NCI-H1092 (cell line): ENCODE measurements at regions not wholly inside any gene's neighbourhood (a gene's known extent, or its start where the extent isn't known, plus 50 kb on each side); places are given as distances from the start of the nearest gene placed in this dataset.
"Not testable (repeated sequence)": the region's sequence is repeated elsewhere in the genome, so short reads cannot be mapped to it uniquely, and the experiment has no call there.

ENCODE experiments used
- DNase-seq: peaks from one replicate; lab custom pipeline; 2025; lab: John Stamatoyannopoulos, UW

DNA sequence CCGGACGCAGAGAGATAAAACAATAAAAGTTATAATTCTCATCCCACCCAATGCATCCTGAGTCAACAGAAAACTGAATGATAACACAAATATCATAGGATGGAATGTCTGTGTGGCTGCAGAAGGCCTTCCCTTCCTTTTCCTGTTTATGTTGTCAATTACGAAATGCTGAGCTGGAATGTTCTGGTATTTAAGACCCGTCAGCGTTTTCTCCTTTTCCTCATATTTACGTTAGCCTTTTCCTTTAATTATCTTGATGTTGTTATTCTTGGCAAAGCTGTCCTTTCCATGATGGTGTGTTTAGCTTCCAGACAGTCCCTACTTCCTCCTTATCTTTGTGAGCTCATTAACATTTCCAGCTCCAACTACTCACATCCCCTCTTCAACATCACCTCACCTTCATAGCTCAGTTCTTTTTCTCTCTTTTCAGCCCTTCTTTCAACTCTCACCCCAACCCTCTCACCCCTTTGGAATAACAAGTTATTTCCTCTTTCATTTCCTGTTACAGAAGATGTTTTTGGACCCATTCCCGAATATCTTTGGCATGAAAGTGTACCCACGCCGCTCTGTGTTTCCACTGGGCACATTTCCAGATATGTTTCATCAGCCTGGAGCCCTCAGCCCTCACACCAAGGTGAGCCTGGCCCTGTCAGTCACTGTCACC is 221.6 kb downstream of the NR2F1-AS1 start:
- no peak for DNase-seq

DNA sequence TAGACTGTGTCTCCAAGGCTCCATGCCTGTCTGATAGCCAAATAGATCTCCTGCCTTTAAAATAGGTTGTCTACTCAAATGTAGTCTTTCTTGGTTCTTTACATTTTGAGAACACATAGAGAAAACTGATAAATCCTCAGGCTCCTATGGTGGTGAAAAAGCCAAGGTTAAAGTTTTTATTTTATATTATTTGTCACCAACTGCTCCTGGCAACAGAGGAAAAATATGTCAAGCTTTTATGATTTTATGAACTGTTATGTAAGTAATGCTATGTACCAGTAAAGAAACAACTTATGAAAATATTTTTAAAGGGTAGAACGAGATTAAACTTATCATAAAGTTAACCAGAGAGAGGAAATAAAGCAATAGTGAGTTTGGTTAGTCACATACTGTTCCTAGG is 222.8 kb downstream of the NR2F1-AS1 start:
- DNase-seq = no peak

DNA sequence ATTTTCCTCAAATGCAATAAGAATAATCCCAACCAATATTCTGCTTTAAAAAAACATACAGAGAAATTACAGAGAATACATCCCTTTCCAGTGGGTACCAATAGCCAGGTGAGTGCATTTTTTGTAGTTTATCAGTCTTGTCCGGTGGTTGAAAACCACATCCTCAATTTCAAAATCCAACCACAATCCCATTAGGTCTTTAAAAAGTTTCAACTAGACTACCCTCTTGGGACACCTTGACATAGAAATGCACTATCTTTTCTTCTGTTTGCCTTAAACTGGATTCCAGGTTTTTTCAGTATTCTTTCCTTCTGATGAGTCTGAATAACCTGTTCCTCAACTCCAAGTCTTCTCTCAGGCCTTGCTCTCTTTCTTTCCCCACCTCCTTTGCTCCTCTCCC is 223.3 kb downstream of the NR2F1-AS1 start:
- DNase-seq = no peak

DNA sequence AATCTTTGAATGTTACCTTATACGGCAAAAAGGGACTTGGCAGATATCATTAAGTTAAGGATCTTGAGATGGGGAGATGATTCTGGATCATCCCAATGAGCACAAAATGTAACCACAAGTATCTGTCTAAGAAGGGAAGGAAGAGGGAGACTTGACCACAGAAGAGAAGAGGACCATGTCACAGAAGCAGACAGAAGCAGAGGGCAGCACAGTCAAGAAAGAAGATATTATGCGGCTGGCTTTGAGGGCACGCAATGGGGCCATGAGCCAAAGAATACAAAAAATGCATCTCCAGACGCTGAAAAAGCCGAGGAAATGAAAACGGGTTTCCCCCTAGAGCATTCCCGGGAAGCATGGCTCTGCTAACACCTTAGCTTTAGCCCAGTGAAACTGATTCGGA is 225.3 kb downstream of the NR2F1-AS1 start:
- no peak for DNase-seq

DNA sequence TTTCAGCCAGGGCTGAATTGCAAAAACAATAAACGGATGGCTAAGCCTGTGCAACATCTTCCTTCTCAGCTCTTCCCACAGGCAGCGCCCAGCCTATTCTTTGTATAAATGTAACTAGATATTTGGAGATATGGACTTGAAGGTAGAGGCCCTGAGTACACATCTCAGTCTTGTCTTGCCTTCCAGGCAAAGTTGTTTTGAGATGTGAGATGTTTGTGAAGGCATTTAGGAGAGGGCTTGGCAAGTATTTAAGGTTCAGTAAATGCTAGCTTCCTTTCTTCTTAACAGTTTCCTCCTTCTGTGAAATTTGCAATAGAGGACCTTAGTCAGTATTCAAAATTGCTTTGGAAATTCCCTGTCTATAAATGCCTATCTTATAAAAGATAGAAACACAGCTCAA is 228.8 kb downstream of the NR2F1-AS1 start:
- DNase-seq = no peak

DNA sequence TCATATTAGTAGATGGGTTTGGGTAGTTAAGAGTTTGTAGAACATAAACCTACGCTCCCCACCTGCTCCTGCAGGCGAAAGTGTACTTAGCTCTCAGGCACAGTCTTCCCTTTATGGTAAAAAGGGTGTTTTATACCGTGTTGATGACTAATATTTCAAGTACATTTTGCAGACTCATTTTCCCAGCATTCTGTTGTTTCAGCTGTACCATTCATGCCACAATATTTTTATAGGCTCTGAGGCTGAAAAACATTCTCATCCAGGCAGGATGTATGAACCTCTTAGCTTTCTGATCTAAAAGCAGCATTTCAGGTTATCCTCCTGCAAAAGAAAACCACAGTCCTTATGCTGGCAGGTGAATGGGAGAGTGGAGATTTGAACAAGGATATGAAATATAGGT is 231.4 kb downstream of the NR2F1-AS1 start:
- DNase-seq = no peak

DNA sequence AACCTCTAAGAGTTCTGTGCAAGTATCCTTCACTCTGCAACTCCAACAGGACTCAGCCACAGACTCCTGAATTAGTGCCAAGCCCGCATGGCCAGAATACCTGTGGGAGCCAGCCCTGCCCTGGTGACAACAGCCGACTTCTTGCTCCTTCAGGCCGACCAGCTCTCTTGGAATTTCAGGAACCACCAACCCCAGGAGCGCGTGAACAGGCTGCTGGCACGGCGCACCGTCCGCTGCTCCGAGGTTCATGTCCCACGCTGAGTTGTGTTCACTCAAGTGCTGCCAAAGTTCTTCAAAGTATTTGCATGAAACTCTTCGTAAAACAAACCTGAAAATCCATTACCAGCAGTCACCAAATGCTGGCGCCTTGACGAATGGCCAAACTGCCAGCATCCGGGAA is 232.8 kb downstream of the NR2F1-AS1 start:
- DNase-seq = no peak

DNA sequence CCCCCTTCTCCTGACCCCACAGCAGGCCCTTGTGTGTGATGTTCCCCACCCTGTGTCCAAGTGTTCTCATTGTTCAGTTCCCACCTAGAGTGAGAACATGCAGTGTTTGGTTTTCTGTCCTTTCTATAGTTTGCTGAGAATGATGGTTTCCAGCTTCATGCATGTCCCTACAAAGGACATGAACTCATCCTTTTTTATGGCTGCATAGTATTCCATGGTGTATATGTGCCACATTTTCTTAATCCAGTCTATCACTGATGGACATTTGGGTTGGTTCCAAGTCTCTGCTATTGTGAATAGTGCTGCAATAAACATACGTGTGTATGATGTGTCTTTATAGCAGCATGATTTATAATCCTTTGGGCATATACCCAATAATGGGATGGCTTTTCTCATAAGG is 234.2 kb downstream of the NR2F1-AS1 start:
- not testable (repeated sequence) for DNase-seq

DNA sequence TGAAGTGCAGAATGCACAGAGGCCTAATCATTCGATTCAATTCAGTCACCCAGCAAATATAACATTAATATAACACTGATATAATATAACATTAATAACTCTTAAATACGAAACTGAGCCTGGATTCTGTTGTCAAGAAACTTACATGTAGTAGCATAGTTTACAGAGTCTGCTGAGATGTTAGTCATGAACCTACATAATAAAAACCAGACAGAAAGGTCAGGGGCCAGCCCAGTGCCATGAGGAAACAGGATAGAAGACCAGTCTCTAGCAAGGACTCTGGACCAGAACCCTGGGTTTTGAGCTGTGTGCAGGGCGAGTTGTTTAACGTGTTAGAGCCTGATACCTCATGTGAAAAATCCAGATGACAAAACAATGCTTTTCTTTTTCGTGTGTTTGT is 234.7 kb downstream of the NR2F1-AS1 start:
- DNase-seq = no peak

DNA sequence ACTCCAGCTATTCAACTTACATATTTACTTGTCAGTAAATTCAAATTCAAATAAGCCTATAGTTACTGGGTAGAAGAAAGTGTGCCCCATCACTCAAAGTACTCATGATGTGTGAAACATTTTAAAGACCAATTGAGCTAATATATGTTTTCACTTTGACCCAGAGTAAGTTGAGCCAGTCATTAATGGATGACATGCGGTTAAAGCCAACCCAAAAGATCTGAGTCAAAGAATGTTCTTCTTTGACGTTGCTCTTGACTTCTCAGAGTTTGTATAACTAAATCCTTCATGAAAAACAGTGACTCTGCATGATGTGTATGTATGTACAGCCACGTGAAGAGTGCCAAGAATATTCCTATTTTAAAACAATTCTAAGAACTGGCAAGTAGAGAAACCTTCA is 237.4 kb downstream of the NR2F1-AS1 start:
- no peak for DNase-seq

DNA sequence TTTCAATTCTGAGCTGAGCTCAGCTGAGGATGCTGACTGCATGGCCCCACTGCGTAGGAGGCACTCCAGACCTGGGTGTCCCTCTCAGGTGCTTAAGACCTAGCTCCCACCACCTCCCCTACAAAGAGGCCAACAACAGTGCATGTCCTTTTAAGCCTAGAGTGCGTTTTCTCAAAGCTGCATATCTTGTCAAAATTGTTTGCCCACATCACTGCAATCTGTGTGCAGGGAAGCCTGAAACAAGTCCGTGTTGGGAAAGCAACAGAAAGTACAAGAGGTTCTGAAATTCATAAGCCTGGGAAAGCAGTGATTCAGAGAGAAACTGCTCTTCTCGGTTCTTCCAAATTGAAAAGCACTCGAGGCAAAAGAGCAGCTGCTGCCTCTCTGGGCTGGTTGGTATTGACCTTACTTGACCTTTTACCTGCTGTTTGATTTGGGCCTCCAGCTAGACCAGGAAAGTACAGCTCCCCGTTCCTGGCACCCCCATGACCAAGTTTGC is 238.4 kb downstream of the NR2F1-AS1 start:
- no peak for DNase-seq

DNA sequence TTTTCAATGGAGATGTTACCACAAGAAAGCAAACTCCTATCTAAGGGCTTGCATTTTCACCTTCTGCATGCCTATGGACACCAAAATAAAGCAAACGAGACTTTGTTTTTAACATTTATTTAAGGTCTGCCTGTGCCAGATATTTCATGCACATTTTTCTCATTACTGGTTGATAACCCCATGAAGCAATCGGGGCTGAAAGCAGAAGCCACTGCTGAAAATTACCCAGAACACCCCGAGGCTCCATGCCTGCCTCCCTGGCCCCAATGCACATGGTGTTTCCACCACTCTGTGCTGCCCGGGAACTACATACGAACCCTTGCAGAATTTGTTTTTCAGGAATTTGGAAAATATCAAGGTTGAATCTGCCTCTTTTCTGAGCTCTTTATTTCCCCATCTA is 240.1 kb downstream of the NR2F1-AS1 start:
- DNase-seq = no peak

DNA sequence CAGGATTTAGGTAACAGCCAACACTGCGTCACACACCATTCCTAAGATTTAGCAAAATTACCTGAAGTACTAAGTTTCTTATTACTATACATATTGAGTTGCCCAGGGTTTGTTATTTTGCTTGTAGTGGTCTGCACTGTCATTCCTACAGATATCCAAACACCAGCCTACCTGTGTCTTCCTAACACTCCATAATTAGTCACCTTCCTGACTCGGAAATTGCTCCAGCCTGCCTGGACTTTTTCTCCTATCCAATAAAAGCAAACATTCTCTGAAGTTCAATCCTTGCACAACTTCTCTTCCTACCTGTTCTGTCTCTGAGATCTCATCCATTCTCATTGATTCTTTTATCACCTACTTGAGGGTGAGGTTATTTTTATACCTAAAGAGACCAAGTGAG is 243.9 kb downstream of the NR2F1-AS1 start:
- no peak for DNase-seq

DNA sequence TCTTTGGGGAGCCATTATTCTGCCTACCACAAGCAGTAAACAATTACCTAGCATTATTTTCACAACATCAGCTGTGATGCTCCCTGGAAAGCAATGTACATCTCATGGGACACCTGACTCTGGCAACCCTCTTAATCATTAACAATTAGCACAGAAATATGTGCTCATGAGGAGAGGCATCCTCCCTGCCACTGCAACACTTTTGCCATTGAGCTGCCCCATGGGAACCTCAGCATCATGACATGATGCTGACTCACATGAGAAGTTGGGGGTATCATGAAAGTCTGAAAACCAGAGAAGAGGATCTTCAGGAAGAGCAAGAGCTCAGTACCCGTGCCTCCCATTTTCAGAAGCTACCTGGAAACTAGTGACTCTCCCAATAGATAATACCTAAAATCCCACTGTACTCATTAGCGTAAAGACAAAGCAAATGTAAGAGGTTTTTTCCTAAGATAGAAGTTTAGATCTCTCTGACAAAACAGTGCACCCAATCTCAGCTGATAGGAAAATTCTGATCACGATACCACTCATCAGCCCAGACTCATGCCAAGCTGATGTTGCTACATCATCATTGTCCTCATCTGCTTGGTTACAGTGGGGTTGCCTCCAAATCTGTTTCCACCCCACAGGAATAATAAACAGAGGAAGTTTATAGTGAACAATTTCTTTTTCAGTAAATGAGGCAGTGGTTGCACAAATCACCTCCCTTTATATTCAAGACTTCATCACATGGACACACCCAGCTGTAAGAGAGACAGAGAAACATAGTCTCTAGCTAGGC is 244.5 kb downstream of the NR2F1-AS1 start:
- DNase-seq = no peak

DNA sequence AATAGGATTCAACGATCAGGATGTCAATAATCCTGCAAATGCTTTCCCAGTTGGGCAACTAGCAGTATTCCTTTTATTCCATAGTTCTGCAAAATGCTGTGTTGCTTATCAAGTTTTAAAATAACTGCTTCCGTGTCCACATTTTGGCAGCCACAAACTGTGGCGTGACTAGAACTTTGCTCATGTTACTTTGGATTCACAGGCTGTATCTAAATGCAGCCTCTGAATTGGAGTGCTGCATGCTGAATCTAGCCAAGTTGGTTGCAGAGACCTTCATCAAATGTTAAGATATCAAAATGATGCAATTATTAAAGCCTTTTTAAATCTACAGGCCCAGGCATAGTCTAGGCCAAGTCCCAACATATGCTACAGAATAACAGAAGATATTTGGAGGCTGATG is 249.2 kb downstream of the NR2F1-AS1 start:
- DNase-seq = no peak

DNA sequence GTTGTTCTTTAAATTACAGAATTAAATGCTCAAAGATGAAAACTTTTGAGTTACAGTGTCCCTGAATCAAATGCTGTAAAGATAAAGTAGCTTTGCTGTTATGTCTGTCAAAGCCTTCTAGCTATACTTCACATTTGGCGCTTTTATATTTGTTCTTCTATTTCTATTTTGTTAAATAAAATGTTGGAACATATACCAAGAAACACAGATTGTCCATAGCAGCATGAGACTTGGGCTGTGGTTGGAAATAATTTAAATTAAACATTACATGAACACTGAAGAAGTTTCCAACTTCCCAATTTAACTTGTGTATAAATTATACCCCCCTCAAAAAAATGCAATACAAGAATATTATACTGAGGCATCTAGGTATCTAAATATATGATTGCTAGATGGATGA is 249.8 kb downstream of the NR2F1-AS1 start:
- no peak for DNase-seq

DNA sequence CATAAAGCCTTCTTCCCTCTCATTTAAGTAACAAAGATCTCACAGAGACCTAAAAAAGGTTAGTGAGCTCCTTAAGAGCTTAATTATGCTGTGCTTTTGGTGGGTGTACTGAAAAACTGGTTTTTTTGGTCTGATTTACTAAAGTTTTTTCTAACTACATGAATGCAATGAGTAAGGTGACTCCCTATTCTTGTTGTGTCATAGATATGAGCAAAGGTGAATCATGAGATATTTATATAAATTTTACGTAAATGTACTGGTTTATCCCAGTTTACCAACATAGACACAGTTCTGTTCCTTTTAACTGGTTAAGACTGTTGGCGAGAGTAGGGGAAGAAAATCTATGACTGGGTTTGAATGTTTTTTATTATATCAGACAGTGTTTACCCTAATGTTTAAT is 250.5 kb downstream of the NR2F1-AS1 start:
- no peak for DNase-seq

DNA sequence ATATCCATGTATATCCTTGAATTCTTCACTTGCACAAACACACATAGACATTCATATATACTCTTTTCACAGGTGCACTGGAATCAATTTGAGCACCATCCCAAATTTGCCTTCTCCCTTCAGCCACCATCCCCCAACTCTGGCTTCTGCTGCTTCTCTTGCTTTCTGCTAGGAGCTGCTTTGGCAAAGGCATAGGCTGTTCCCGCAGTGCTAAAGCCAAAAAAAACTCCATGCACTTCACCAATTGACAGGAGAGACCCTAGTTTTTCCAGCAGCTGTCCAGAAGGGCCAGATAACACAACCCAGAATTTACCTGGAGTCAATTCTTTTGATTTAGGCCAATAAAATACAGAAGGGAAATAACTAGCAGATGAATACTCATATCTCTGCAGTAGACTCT is 251.3 kb downstream of the NR2F1-AS1 start:
- no peak for DNase-seq

DNA sequence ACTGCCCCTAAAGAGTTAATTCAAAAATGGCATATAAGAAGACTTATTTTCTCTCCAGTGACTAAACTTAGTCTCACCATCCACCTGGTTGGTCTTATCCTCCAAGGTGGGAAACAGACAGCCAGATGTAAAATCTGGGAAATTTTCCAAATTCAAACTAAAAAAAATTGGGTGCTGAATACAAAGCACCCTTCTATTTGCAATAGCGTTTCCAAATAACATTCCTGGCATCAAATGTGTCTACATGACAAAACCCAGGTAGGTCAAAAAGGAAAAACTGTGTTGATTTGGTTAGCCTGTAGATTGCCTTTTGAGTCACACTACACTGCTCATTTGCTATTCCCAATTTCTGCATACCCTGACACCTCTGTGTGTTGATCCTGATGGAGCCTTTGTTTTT is 252.2 kb downstream of the NR2F1-AS1 start:
- no peak for DNase-seq

DNA sequence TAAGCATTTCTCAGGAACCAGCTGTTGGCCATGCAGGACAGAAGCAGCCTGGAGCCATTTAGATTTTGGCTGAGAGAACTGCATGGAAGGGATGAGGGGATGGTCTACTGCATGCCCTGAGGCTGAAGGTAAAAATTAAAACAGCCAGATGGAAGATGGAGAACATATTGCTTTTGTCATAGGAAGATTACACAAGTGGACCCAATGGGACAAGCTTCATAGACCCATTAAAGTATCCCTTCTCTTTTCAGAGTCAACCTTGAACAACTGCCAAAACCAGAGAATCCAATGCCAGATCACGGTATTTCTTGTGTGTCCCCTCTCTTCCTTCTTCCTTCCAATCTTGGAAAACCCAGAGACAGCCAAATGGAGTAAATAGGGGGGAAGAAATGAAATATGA is 253.4 kb downstream of the NR2F1-AS1 start:
- DNase-seq = no peak

DNA sequence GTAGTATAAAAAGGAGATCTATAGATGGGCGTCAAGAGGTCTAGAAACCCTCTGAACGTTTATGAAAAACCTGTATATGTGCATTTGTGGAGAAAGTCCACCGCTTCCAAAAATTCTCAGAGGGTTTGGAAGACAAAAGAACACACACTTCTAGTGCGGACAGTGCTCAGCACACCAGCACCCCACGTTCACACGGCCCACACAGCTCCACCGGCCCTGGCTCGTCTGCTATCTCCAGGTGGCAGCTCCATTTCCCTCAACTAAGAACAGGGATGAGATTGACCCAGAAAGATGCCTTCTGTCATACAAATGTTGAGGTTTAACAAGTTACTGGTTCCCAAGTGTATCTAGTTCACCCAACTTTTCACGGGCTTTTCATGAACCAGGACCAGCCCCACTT is 255.1 kb downstream of the NR2F1-AS1 start:
- no peak for DNase-seq

DNA sequence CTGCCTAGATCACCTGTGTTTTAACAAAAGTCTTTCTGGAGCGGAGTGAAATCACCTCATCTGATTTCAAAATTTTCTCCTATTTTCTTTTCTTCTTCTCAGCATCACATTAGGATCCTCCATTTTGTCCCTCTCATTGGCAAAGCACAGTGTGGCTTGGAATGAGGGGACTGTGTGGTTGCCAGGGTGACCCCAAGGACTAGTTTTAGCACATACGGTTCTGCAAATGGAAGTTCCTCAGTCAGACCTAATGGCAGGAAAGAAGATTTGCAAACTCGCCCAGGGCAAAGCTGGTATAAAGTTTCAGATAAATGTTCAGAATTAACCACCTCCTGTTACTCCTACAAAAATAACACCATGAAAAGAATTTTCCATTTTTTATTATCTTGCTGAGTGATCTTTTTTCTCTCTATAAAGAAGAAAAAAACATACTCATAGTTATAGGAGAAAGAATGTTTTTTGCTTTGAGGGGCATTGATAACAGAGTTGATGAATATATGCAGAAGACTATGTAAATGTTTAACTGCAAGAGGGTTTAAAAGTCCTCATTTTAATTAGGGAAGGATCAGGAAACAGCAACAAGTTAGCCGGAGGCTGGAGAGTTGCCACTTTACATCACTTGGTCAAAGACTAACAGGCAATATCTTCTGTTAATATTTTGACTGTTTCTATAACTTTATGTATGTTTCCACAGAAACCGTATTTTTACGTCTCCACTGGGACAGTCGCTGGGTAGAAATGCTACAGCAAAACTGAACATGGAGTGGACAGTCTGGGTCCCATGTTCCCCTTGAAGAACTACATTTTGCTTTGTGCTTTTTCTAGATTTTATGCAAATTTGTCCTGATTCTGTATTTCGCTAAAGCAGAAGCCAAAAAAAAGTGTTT is 257.8 kb downstream of the NR2F1-AS1 start:
- DNase-seq = no peak
